Testis (tissue), 2 donors: ENCODE measurements at regions not wholly inside any gene's neighbourhood (a gene's known extent, or its start where the extent isn't known, plus 50 kb on each side); places are given as distances from the start of the nearest gene placed in this dataset.

Experiments used
- DNase-seq: peaks from one replicate; pipeline ENCODE4 v3.0.0-alpha.2; 2019
- H3K27ac ChIP-seq, 2 donors: fragments of 200-600 bp; sonication (generic); one replicate each; pipeline ENCODE4 v1.5.1; 2019
- H3K27me3 ChIP-seq: fragments of 200-600 bp; sonication (generic); one replicate; pipeline ENCODE4 v1.5.1; 2019
- H3K36me3 ChIP-seq: fragments of 200-600 bp; sonication (generic); one replicate; pipeline ENCODE4 v1.5.1; 2017; ENCODE audit warnings: low read depth; ENCODE audit errors: missing control alignments
- H3K4me1 ChIP-seq: fragments of 200-600 bp; sonication (generic); one replicate; pipeline ENCODE4 v1.5.1; 2019
- H3K4me3 ChIP-seq, 2 donors: fragments of 200-600 bp; sonication (generic); one replicate each; pipeline ENCODE4 v1.5.1; 2017 to 2019
- H3K9me3 ChIP-seq: fragments of 200-600 bp; sonication (generic); one replicate; pipeline ENCODE4 v1.5.1; 2017
- CTCF ChIP-seq, 3 experiments: fragments of 450-650 bp in 2 of 3; fragments of 200-600 bp in 1 of 3; sonication (generic) in 1 of 3; IDR thresholded peaks; one replicate each; pipeline ENCODE4 v1.5.1; 2016 to 2019; ENCODE audit warnings: antibody characterized with exemption in 3 of 3, mild to moderate bottlenecking in 2 of 3, moderate library complexity in 1 of 3
- POLR2A ChIP-seq: fragments of 450-650 bp; IDR thresholded peaks from one replicate; pipeline ENCODE4 v1.6.1; 2017; ENCODE audit warnings: antibody characterized with exemption, mild to moderate bottlenecking, moderate library complexity
- WGBS, 2 donors: methylation state at CpG; one replicate each; pipeline ENCODE4 v1.1.5; 2018; 5-methylcytosine and 5-hydroxymethylcytosine counted together
- intact Hi-C: fragments of 100-400 bp; cut with DNase I; formaldehyde crosslinking; loops from one replicate; pipeline ENCODE4 v1.15.1; 2023; ENCODE audit warnings: low total_unique reads

- Histone ChIP-seq H3K4me3 (no peak overlapping the region), H3K27me3 (no peaks in the 10 kb centered on the region), H3K27ac (no peak overlapping the region), H3K4me1 (no peaks in the 10 kb centered on the region), H3K36me3 (no peaks in the 10 kb centered on the region), H3K9me3 (no peaks in the 10 kb centered on the region)
- intact Hi-C loops = no loop called here
- TF ChIP-seq POLR2A (no peak), CTCF (IDR thresholded peaks at IDR 0.05) (no peak)
- DNase-seq = no peak
These were observed 411.8 kb upstream of the CCDC179 start for GRCh38 chr11:23272095-23272494.

GRCh38 chr11:23278121-23278520 is 417.8 kb upstream of the CCDC179 start:
- H3K9me3 ChIP-seq = no peaks in the 10 kb centered on the region
- no peak for DNase-seq
- no peak overlapping the region for H3K27ac ChIP-seq
- no peaks in the 10 kb centered on the region for H3K4me1 ChIP-seq
- H3K27me3 ChIP-seq = no peaks in the 10 kb centered on the region
- TF ChIP-seq CTCF (IDR thresholded peaks at IDR 0.05) = no peak
- TF ChIP-seq POLR2A = no peak
- WGBS, 2 donors = 67 to 83% methylated on average over 4 of the region's 4 CpGs
- H3K36me3 ChIP-seq = no peaks in the 10 kb centered on the region
- no peak overlapping the region for H3K4me3 ChIP-seq
- intact Hi-C loops = no loop called here

- intact Hi-C loops = no loop called here
- Histone ChIP-seq H3K27me3 (no peaks in the 10 kb centered on the region), H3K27ac (no peak overlapping the region), H3K9me3 (no peaks in the 10 kb centered on the region), H3K36me3 (no peaks in the 10 kb centered on the region), H3K4me3 (no peak overlapping the region), H3K4me1 (no peaks in the 10 kb centered on the region)
- 65 to 70% methylated on average over 2 of the region's 2 CpGs for WGBS, 2 donors
- TF ChIP-seq POLR2A (no peak), CTCF (IDR thresholded peaks at IDR 0.05) (no peak)
- no peak for DNase-seq
These were observed 419.8 kb upstream of the CCDC179 start for GRCh38 chr11:23280088-23280487.

GRCh38 chr11:23283666-23284065 is 423.4 kb upstream of the CCDC179 start:
- H3K4me1 ChIP-seq = no peaks in the 10 kb centered on the region
- no peak overlapping the region for H3K27ac ChIP-seq
- intact Hi-C loops = no loop called here
- WGBS, 2 donors = 83 to 97% methylated on average over 1 of the region's 1 CpG
- DNase-seq = no peak
- H3K9me3 ChIP-seq = no peaks in the 10 kb centered on the region
- H3K27me3 ChIP-seq = no peaks in the 10 kb centered on the region
- TF ChIP-seq POLR2A (no peak), CTCF (IDR thresholded peaks at IDR 0.05) (no peak)
- no peaks in the 10 kb centered on the region for H3K36me3 ChIP-seq
- H3K4me3 ChIP-seq = no peak overlapping the region

GRCh38 chr11:23284631-23285030 is 424.4 kb upstream of the CCDC179 start:
- no peak for DNase-seq
- Histone ChIP-seq H3K27me3 (no peaks in the 10 kb centered on the region), H3K9me3 (no peaks in the 10 kb centered on the region), H3K36me3 (no peaks in the 10 kb centered on the region), H3K4me3 (no peak overlapping the region), H3K4me1 (no peaks in the 10 kb centered on the region), H3K27ac (no peak overlapping the region)
- TF ChIP-seq CTCF (IDR thresholded peaks at IDR 0.05) (no peak), POLR2A (no peak)
- intact Hi-C loops = no loop called here
